ENCODE measurements at regions not wholly inside any gene's neighbourhood (a gene's known extent, or its start where the extent isn't known, plus 50 kb on each side); places are given as distances from the start of the nearest gene placed in this dataset.
"Not testable (repeated sequence)": the region's sequence is repeated elsewhere in the genome, so short reads cannot be mapped to it uniquely, and the experiment has no call there.

DNA sequence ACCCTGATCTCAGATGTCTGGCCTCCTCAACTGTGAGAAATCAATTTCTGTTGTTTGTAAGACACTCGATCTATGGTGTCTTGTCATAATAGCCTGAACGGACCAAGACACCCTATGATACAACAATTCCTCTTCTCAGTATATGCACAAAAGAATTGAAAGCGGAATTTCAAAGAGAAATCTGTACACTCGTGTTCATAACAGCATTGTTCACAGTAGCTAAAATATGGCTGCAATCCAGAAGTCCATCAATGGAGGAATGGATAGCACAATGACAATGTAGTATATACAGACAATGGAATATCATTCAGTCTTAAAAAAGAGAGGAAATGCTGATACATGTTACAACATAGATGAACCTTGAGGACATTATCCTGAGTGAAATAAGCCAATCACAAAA is 354.6 kb downstream of the SFMBT2 start:
- no peak for DNase-seq

DNA sequence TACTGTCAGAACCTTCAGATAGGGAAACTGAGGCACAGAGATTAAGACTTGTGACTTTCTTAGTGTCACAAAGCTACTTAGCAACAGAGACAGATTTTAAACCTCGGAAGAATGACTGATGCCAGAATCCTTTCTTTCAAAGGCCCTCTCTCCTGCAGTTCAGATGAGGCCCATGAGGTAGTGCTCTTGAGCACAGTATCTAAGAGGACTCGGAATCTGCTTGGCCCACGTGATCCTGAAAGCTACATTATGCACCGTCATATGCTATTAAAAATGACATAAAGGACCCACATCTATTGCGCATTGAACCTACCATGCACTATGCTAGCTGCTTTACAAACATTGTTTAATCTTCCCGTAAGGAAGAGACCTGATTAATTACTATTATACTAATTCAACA is 355.9 kb downstream of the SFMBT2 start:
- DNase-seq, result no peak

- no peak for DNase-seq
Observed at GRCh38 chr10:7053195-7053594, 357.6 kb downstream of the SFMBT2 start.

- not testable (repeated sequence) for DNase-seq
Observed at GRCh38 chr10:7050024-7050423, 360.8 kb downstream of the SFMBT2 start.

GRCh38 chr10:7048061-7048460 is 362.8 kb downstream of the SFMBT2 start:
- no peak for DNase-seq

DNA sequence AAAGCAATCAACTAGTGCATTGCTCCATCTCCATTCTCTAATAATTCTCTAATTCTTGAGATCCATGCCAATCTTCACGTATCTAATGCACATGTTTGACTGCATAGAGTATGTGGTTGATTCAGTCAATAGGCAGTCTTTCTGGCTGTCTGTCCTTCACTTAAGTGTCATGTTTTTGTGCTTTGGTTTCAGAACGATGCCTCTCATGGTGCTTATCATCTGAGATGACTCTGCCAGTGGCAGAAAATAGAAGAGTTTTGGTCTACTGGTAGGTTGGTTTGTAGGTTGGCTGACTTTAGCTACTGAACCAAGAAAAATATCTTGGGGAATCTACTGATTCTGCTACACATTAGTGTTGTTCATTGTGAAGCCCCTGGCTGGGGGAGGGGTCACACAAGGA is 364.2 kb downstream of the SFMBT2 start:
- no peak for DNase-seq

GRCh38 chr10:7045891-7046599 is 364.8 kb downstream of the SFMBT2 start:
- DNase-seq, result peak; percentile 54

GRCh38 chr10:7043055-7043653 is 367.7 kb downstream of the SFMBT2 start:
- no peak for DNase-seq

DNA sequence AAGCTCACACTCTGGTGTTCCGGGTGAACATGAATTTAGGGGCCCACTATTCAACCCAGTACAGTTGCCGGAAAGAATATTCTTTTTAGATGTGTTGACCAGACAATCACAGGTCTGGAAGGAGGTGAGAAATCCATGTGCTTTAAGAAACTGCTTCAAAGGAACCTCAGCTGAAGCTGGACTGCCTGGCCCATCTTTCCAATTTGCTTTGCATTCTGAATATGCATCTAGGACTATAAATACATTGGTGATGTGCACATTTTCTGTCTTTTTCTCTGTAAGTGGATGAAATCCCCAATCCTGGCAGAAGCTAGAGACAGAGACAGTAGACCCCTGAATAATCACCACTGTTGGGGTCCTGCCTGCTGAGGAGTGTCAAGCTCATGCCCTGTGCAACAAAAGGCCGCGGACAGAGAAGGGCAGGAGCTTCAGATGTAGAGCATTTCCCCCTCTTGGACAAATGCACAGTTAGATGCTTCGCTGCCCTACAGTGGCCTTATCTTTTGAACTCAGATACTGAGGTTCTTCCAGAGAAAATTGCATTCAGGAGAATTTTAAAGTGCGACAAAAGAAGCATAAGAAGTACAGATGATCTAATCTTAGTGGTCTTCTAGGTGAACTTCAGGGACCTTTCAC is 368.3 kb downstream of the SFMBT2 start:
- DNase-seq, result no peak

DNA sequence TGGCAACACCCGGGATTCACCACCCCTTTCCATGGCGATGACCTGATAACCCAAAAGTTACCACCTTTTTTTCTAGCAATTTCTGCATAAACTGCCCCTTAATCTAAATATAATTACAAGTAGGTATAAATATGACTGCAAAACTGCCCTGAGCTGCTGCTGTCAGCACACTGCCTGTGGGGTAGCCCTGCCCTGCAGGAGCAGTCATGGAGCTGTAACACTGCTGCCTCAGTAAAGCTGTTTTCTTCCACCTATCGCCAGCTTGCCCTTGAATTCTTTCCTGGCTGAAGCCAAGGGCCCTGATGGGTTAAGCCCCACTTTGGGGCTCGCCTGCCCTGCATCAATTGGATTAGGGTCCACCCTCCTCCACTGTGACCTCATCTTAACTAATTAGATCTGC is 368.8 kb downstream of the SFMBT2 start:
- DNase-seq, result no peak

GRCh38 chr10:7040681-7041080 is 370.2 kb downstream of the SFMBT2 start:
- DNase-seq, result no peak

- no peak for DNase-seq
Observed at GRCh38 chr10:7039859-7040258, 371.0 kb downstream of the SFMBT2 start.

DNA sequence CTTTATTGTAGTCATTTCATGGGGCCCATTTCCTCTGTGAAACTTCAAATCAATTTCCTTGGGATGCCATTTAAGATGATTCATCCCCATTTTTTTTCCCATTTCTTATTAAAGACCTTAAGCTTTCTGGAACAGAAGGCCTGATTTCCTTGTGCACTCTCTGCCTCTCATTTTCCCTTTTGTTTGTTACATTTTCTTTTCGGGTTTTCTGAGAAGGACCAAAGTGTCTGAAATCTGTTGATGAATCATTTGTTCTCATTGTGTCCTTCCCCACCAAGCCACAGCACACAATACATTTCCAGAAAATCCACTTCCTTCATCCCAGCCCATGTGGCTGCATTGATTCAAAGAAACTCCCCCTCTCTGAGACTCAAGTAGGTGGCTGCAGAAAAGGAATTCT is 372.4 kb downstream of the SFMBT2 start:
- no peak for DNase-seq

DNA sequence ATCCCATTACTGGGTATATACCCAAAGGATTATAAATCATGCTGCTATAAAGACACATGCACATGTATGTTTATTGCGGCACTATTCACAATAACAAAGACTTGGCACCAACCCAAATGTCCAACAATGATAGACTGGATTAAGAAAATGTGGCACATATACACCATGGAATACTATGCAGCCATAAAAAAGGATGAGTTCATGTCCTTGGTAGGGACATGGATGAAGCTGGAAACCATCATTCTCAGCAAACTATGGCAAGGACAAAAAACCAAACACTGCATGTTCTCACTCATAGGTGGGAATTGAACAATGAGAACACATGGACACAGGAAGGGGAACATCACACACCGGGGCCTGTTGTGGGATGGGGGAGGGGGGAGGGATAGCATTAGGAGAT is 373.4 kb downstream of the SFMBT2 start:
- DNase-seq, result not testable (repeated sequence)

GRCh38 chr10:7036951-7037350 is 373.9 kb downstream of the SFMBT2 start:
- no peak for DNase-seq

- peak; percentile 13 for DNase-seq
Observed at GRCh38 chr10:7035126-7035761, 375.6 kb downstream of the SFMBT2 start.

DNA sequence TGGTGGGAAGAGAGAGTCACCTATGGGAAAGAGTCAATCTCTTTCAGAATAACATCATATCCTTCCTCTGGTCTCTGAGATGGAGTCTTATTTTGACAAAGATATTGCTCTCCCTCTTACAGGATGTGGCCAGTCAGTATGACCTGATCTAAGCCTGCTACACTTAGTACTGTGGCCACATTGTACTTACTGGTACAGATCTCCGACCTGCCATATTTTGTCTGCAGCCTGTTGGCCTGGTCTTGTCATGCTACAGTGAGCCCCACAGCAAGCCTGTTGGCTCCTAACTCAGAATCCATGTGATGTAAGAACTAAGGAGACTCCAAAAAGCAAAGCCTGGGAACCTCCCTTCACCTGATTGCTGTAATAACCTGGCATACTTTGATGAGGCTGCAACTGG is 377.8 kb downstream of the SFMBT2 start:
- no peak for DNase-seq

DNA sequence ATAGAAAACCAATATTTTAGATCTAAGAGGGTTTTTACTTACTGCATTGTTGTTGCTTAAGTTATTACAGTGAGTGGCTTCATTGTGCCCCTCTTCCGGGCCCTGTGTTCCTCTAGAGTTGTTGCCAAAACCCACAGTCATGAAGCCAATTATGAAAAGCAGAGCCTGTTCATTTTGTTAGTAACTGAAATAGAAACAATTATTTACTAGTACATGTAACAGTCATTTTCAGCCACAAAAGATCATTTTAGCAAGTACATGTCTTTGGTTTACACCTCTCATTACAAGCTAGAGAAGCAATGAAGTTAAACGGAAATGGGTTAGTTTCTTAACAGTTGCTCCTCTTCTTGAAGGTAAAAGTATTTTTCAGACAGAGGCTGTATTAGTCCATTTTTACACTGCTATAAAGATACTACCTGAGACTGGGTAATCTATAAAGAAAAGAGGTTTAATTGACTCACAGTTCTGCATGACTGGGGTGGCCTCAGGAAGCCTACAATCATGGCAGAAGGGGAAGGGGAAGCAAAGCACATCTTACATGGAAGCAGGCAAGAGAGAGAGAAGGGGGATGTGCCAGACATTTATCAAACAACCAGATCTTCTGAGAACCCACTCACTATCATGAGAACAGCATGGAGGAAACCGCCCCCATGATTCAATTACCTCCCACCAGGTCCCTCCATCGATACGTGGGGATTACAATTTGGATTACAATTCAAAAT is 380.5 kb downstream of the SFMBT2 start:
- peak; percentile 42 for DNase-seq

DNA sequence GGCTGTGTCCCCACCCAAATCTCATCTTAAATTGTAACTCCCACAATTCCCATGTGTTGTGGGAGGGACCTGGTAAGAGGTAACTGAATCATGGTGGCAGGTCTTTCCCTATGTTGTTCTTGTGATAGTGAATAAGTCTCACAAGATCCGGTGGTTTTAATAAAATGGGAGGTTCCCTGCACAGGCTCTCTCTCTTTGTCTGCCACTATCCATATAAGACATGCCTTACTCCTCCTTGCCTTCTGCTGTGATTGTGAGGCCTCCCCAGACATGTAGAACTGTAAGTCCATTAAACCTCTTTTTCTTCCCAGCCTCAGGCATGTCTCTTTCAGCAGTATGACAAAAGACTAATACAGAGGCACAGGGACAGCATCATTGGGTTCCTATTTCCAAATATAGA is 381.2 kb downstream of the SFMBT2 start:
- DNase-seq, result no peak

DNA sequence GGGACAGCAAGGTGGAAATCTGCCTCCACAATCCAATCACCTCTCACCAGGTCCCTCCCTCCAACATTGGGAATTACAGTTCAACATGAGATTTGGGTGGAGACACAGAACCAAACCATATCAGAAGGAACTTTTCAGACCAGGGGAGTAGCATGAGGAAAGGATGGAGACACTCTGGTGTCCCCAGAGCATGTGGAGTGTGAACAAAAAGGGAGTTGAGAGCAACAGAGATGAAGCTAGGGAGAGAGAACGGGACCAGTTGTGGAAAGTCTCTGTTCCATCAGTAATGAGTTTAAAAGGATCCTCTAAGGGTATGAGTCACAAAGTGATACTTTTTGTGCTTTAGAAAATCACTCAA is 382.0 kb downstream of the SFMBT2 start:
- DNase-seq, result no peak

DNA sequence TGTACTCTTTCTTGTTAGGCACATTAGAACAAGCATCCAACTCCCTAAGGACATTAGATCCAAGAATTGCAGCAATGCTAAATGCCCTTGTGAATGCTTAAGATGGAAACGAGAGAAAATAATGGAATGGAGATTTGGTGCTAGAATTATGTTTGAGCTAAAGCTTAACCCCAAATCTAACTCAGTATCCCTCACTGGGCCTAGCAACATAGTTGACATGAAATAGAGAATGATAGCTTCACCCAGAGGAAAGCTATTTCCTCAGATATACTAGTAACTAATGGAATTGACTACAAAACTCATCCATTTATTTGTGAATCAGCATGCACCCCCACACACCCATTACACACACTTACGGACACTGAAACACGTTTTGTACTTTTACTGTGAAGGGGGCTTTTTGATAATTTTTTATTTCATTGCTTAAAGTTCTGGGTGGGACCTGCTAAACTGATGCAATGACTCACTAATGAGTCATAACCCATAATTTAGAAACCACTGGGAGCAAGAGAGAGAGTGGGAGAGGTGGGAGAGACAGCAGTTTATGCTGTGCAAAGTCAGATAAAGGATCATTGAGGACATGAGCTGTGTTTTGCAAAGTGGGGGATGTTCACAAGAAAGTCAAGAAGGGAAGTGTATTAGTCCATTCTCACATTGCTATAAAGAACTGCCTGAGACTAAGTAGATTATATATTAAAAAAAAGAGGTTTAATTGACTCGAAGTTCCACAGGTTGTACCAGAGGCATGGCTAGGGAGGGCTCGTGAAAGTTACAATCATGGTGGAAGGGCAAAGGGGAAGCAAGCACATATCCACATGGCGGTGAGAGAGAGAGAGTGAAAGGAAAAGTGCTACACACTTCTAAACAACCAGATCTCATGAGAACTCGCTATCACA is 382.7 kb downstream of the SFMBT2 start:
- peak; percentile 26 for DNase-seq

- DNase-seq, result no peak
Observed at GRCh38 chr10:7027237-7027912, 383.5 kb downstream of the SFMBT2 start.
